Activated CD4-positive, alpha-beta memory T cell treated with anti-CD3 and anti-CD28 coated beads, Interleukin-2, amount 10 ng/mL, durations not matched to agents 7 days and 5 days (primary cell): ENCODE measurements at regions not wholly inside any gene's neighbourhood (a gene's known extent, or its start where the extent isn't known, plus 50 kb on each side); places are given as distances from the start of the nearest gene placed in this dataset.

Experiments used
- CTCF ChIA-PET: fragments of 350-600 bp; sonication (Branson Sonifier 250); formaldehyde crosslinking; loops from one replicate; lab custom pipeline; 2021; ENCODE audit warnings: antibody characterized with exemption, inconsistent platforms; lab: Charles Lee
- POLR2A ChIA-PET: fragments of 350-600 bp; sonication (Branson Sonifier 250); formaldehyde crosslinking; loops from one replicate; lab custom pipeline; 2021; ENCODE audit warnings: antibody characterized with exemption; lab: Charles Lee
- DNase-seq: peaks from one replicate; pipeline ENCODE4 v3.0.0-alpha.2; 2020
- H3K27ac Mint-ChIP-seq: one replicate; pipeline ENCODE4 v1.8.0; 2021; ENCODE audit warnings: mild to moderate bottlenecking, mixed read lengths
- H3K27me3 Mint-ChIP-seq: one replicate; pipeline ENCODE4 v1.8.0; 2021; ENCODE audit warnings: mixed read lengths
- H3K36me3 Mint-ChIP-seq: one replicate; pipeline ENCODE4 v1.8.0; 2021; ENCODE audit warnings: low read depth, mixed read lengths
- H3K4me1 Mint-ChIP-seq: one replicate; pipeline ENCODE4 v1.8.0; 2021; ENCODE audit warnings: mixed read lengths
- H3K4me3 Mint-ChIP-seq: one replicate; pipeline ENCODE4 v1.8.0; 2021; ENCODE audit warnings: mild to moderate bottlenecking, mixed read lengths
- H3K9me3 Mint-ChIP-seq: one replicate; pipeline ENCODE4 v1.8.0; 2021; ENCODE audit warnings: mixed read lengths

GRCh38 chr10:6347391-6347951, 144.7 kb downstream of the PFKFB3 start:
- peaks cover 3% of the 10 kb centered on the region for H3K27me3 Mint-ChIP-seq
- H3K4me3 Mint-ChIP-seq, result peak overlapping the region; percentile 64
- ChIA-PET POLR2A (interaction anchor here (0.8 to 3.8 kb wide), 19 partner anchors 13 to 534 kb away, joined by 3 to 29 read pairs (median 5); partner anchors contain the start of genes GDI2 and PFKFB3), CTCF (interaction anchor here (0.6 to 3.5 kb wide), 15 partner anchors 8 to 257 kb away, joined by 3 to 22 read pairs (median 4); partner anchors contain the start of gene PFKFB3)
- H3K27ac Mint-ChIP-seq, result peak overlapping the region; percentile 92
- H3K4me1 Mint-ChIP-seq, result peaks cover 47% of the 10 kb centered on the region
- DNase-seq, result peak; percentile 52
- H3K9me3 Mint-ChIP-seq, result peaks cover 9% of the 10 kb centered on the region
- peaks cover 19% of the 10 kb centered on the region for H3K36me3 Mint-ChIP-seq

GRCh38 chr10:6348096-6348874, 145.6 kb downstream of the PFKFB3 start:
- Mint-ChIP-seq H3K36me3 (peaks cover 19% of the 10 kb centered on the region), H3K4me1 (peaks cover 47% of the 10 kb centered on the region), H3K27ac (peak overlapping the region; percentile 92), H3K27me3 (peaks cover 3% of the 10 kb centered on the region), H3K9me3 (peaks cover 9% of the 10 kb centered on the region), H3K4me3 (peak overlapping the region; percentile 64)
- POLR2A ChIA-PET, result interaction anchor here (0.8 to 3.8 kb wide), 22 partner anchors 12 to 535 kb away, joined by 3 to 29 read pairs (median 4); partner anchors contain the start of genes GDI2 and PFKFB3
- peak; percentile 87 for DNase-seq
- CTCF ChIA-PET, result interaction anchor here (0.8 to 3.5 kb wide), 16 partner anchors 9 to 258 kb away, joined by 3 to 22 read pairs (median 3); partner anchors contain the start of gene PFKFB3

- POLR2A ChIA-PET, result interaction anchor here (1.2 kb wide), 1 partner anchor 32 kb away, joined by 3 read pairs; no protein-coding TSS in a partner anchor
- Mint-ChIP-seq H3K36me3 (peaks cover 19% of the 10 kb centered on the region), H3K4me3 (no peak overlapping the region), H3K27me3 (peaks cover 3% of the 10 kb centered on the region), H3K9me3 (peaks cover 7% of the 10 kb centered on the region), H3K4me1 (peaks cover 47% of the 10 kb centered on the region), H3K27ac (no peak overlapping the region)
- no peak for DNase-seq
- CTCF ChIA-PET, result interaction anchor here (0.9 to 3.5 kb wide), 4 partner anchors 9 to 214 kb away, joined by 3 to 22 read pairs (median 8); partner anchors contain the start of gene PFKFB3
These were observed 147.3 kb downstream of the PFKFB3 start for GRCh38 chr10:6349846-6350535.

- no peaks in the 10 kb centered on the region for H3K27me3 Mint-ChIP-seq
- peaks cover 6% of the 10 kb centered on the region for H3K9me3 Mint-ChIP-seq
- no peak overlapping the region for H3K27ac Mint-ChIP-seq
- ChIA-PET POLR2A (no interaction called here), CTCF (interaction anchor here (3.5 kb wide), 1 partner anchor 149 kb away, joined by 22 read pairs; the partner anchor contains the start of gene PFKFB3)
- H3K36me3 Mint-ChIP-seq, result peaks cover 15% of the 10 kb centered on the region
- H3K4me1 Mint-ChIP-seq, result peaks cover 43% of the 10 kb centered on the region
- no peak for DNase-seq
- no peak overlapping the region for H3K4me3 Mint-ChIP-seq
These were observed 147.9 kb downstream of the PFKFB3 start for GRCh38 chr10:6350609-6351008.

- CTCF ChIA-PET, result no interaction called here
- Mint-ChIP-seq H3K9me3 (peaks cover 8% of the 10 kb centered on the region), H3K4me1 (peaks cover 35% of the 10 kb centered on the region), H3K27me3 (no peaks in the 10 kb centered on the region), H3K4me3 (no peak overlapping the region), H3K27ac (no peak overlapping the region), H3K36me3 (peaks cover 16% of the 10 kb centered on the region)
- POLR2A ChIA-PET, result no interaction called here
- DNase-seq, result no peak
These were observed 148.8 kb downstream of the PFKFB3 start for GRCh38 chr10:6351495-6351894.

GRCh38 chr10:6353526-6353925, 150.8 kb downstream of the PFKFB3 start:
- H3K36me3 Mint-ChIP-seq, result peaks cover 22% of the 10 kb centered on the region
- H3K4me3 Mint-ChIP-seq, result no peak overlapping the region
- peaks cover 17% of the 10 kb centered on the region for H3K9me3 Mint-ChIP-seq
- no peak for DNase-seq
- H3K4me1 Mint-ChIP-seq, result peaks cover 15% of the 10 kb centered on the region
- CTCF ChIA-PET, result interaction anchor here (0.6 to 1.4 kb wide), 3 partner anchors 14 to 180 kb away, joined by 3 to 4 read pairs (median 4); no protein-coding TSS in a partner anchor
- H3K27ac Mint-ChIP-seq, result no peak overlapping the region
- H3K27me3 Mint-ChIP-seq, result no peaks in the 10 kb centered on the region
- POLR2A ChIA-PET, result no interaction called here

GRCh38 chr10:6354168-6354772, 151.5 kb downstream of the PFKFB3 start:
- Mint-ChIP-seq H3K4me1 (peaks cover 10% of the 10 kb centered on the region), H3K36me3 (peaks cover 24% of the 10 kb centered on the region), H3K27me3 (no peaks in the 10 kb centered on the region), H3K27ac (no peak overlapping the region), H3K9me3 (peaks cover 19% of the 10 kb centered on the region), H3K4me3 (no peak overlapping the region)
- ChIA-PET POLR2A (no interaction called here), CTCF (interaction anchor here (1.2 kb wide), 1 partner anchor 181 kb away, joined by 4 read pairs; no protein-coding TSS in a partner anchor)
- DNase-seq, result no peak

GRCh38 chr10:6356280-6356793, 153.6 kb downstream of the PFKFB3 start:
- Mint-ChIP-seq H3K4me1 (no peaks in the 10 kb centered on the region), H3K27ac (no peak overlapping the region), H3K9me3 (peaks cover 28% of the 10 kb centered on the region), H3K36me3 (peaks cover 28% of the 10 kb centered on the region), H3K4me3 (no peak overlapping the region), H3K27me3 (peaks cover 2% of the 10 kb centered on the region)
- DNase-seq, result no peak
- CTCF ChIA-PET, result no interaction called here
- POLR2A ChIA-PET, result no interaction called here

GRCh38 chr10:6361869-6362268, 159.1 kb downstream of the PFKFB3 start:
- Mint-ChIP-seq H3K9me3 (peaks cover 27% of the 10 kb centered on the region), H3K36me3 (peaks cover 16% of the 10 kb centered on the region), H3K27ac (no peak overlapping the region), H3K4me1 (no peaks in the 10 kb centered on the region), H3K27me3 (peaks cover 2% of the 10 kb centered on the region), H3K4me3 (no peak overlapping the region)
- POLR2A ChIA-PET, result no interaction called here
- no peak for DNase-seq
- CTCF ChIA-PET, result no interaction called here

GRCh38 chr10:6362879-6363278, 160.1 kb downstream of the PFKFB3 start:
- Mint-ChIP-seq H3K4me1 (no peaks in the 10 kb centered on the region), H3K9me3 (peaks cover 26% of the 10 kb centered on the region), H3K36me3 (peaks cover 14% of the 10 kb centered on the region), H3K4me3 (no peak overlapping the region), H3K27ac (no peak overlapping the region), H3K27me3 (peaks cover 2% of the 10 kb centered on the region)
- ChIA-PET POLR2A (no interaction called here), CTCF (no interaction called here)
- DNase-seq, result no peak

GRCh38 chr10:6363511-6363910, 160.8 kb downstream of the PFKFB3 start:
- Mint-ChIP-seq H3K36me3 (peaks cover 11% of the 10 kb centered on the region), H3K9me3 (peaks cover 26% of the 10 kb centered on the region), H3K27me3 (peaks cover 2% of the 10 kb centered on the region), H3K4me3 (no peak overlapping the region), H3K27ac (no peak overlapping the region), H3K4me1 (no peaks in the 10 kb centered on the region)
- CTCF ChIA-PET, result no interaction called here
- POLR2A ChIA-PET, result no interaction called here
- no peak for DNase-seq

GRCh38 chr10:6364283-6364682, 161.6 kb downstream of the PFKFB3 start:
- ChIA-PET CTCF (no interaction called here), POLR2A (no interaction called here)
- peaks cover 9% of the 10 kb centered on the region for H3K36me3 Mint-ChIP-seq

More at GRCh38 chr10:6364283-6364682, 161.6 kb downstream of the PFKFB3 start:
- H3K4me1 Mint-ChIP-seq, result no peaks in the 10 kb centered on the region
- H3K9me3 Mint-ChIP-seq, result peaks cover 24% of the 10 kb centered on the region
- DNase-seq, result no peak
- no peak overlapping the region for H3K27ac Mint-ChIP-seq
- no peak overlapping the region for H3K4me3 Mint-ChIP-seq
- peaks cover 2% of the 10 kb centered on the region for H3K27me3 Mint-ChIP-seq
